ENCODE measurements at regions not wholly inside any gene's neighbourhood (a gene's known extent, or its start where the extent isn't known, plus 50 kb on each side); places are given as distances from the start of the nearest gene placed in this dataset.

GRCh38 chr3:159934216-159934615 is 54.4 kb upstream of the IL12A start:
- Mint-ChIP-seq H3K9me3 (peaks cover 6 to 12% of the 10 kb centered on the region in 2 donors), H3K36me3 (peaks cover 11% of the 10 kb centered on the region), H3K27me3 (ENCODE audit: low read depth in 2 of 2) (no peaks in the 10 kb centered on the region), H3K4me3 (no peak overlapping the region), H3K27ac (no peak overlapping the region), H3K4me1 (no peaks in the 10 kb centered on the region)
- intact Hi-C loops (cut with micrococcal nuclease): no loop called here
- no peaks in the 10 kb centered on the region for H3K27me3 ChIP-seq (ENCODE audit: control insufficient read depth, insufficient read depth, low read length)
- no peak overlapping the region for H3K27ac ChIP-seq (ENCODE audit: low read length)
- H3K4me3 ChIP-seq (ENCODE audit: low read length): no peak overlapping the region
- DNase-seq (no peak), ATAC-seq (no peak)
- TF ChIP-seq CTCF (IDR thresholded peaks at IDR 0.05): no peak
- H3K4me1 ChIP-seq (ENCODE audit: control insufficient read depth, insufficient read depth, low read length): no peaks in the 10 kb centered on the region
- no peaks in the 10 kb centered on the region for H3K36me3 ChIP-seq (ENCODE audit: control insufficient read depth, insufficient read depth, low read length)
- H3K9me3 ChIP-seq (ENCODE audit: control insufficient read depth, insufficient read depth, low read length): peaks cover 18% of the 10 kb centered on the region

- Mint-ChIP-seq H3K9me3 (peaks cover 6 to 12% of the 10 kb centered on the region in 2 donors), H3K27ac (no peak overlapping the region), H3K4me1 (no peaks in the 10 kb centered on the region), H3K27me3 (ENCODE audit: low read depth in 2 of 2) (peaks cover 0 to 1% of the 10 kb centered on the region in 2 donors), H3K36me3 (peaks cover 11% of the 10 kb centered on the region), H3K4me3 (no peak overlapping the region)
- no peak overlapping the region for H3K4me3 ChIP-seq (ENCODE audit: low read length)
- peaks cover 18% of the 10 kb centered on the region for H3K9me3 ChIP-seq (ENCODE audit: control insufficient read depth, insufficient read depth, low read length)
- H3K36me3 ChIP-seq (ENCODE audit: control insufficient read depth, insufficient read depth, low read length): no peaks in the 10 kb centered on the region
- no peak overlapping the region for H3K27ac ChIP-seq (ENCODE audit: low read length)
- no peak for TF ChIP-seq CTCF (IDR thresholded peaks at IDR 0.05)
- DNase-seq: no peak
- no peak for ATAC-seq
- intact Hi-C loops (cut with micrococcal nuclease): no loop called here
- H3K27me3 ChIP-seq (ENCODE audit: control insufficient read depth, insufficient read depth, low read length): no peaks in the 10 kb centered on the region
- no peaks in the 10 kb centered on the region for H3K4me1 ChIP-seq (ENCODE audit: control insufficient read depth, insufficient read depth, low read length)
Measured at GRCh38 chr3:159936541-159936940, 52.1 kb upstream of the IL12A start.

- H3K4me3 Mint-ChIP-seq: no peak overlapping the region
- Histone ChIP-seq H3K4me3 (ENCODE audit: low read length) (no peak overlapping the region), H3K27ac (ENCODE audit: low read length) (no peak overlapping the region), H3K36me3 (ENCODE audit: control insufficient read depth, insufficient read depth, low read length) (no peaks in the 10 kb centered on the region), H3K9me3 (ENCODE audit: control insufficient read depth, insufficient read depth, low read length) (peaks cover 18% of the 10 kb centered on the region), H3K4me1 (ENCODE audit: control insufficient read depth, insufficient read depth, low read length) (no peaks in the 10 kb centered on the region), H3K27me3 (ENCODE audit: control insufficient read depth, insufficient read depth, low read length) (no peaks in the 10 kb centered on the region)
- peaks cover 11% of the 10 kb centered on the region for H3K36me3 Mint-ChIP-seq
- H3K9me3 Mint-ChIP-seq: peaks cover 6 to 12% of the 10 kb centered on the region in 2 donors
- no peak for TF ChIP-seq CTCF (IDR thresholded peaks at IDR 0.05)
- no peak overlapping the region for H3K27ac Mint-ChIP-seq
- no peak for ATAC-seq
- no peaks in the 10 kb centered on the region for H3K4me1 Mint-ChIP-seq
- WGBS (ENCODE audit: insufficient coverage): 88% methylated on average over 2 of the region's 4 CpGs
- no peak for DNase-seq
- H3K27me3 Mint-ChIP-seq (ENCODE audit: low read depth in 2 of 2): peaks cover 0 to 7% of the 10 kb centered on the region in 2 donors
- intact Hi-C loops (cut with micrococcal nuclease): no loop called here
Measured at GRCh38 chr3:159937561-159938166, 51.0 kb upstream of the IL12A start.

GRCh38 chr3:159938714-159939113 is 49.9 kb upstream of the IL12A start:
- Histone ChIP-seq H3K27ac (ENCODE audit: low read length) (no peak overlapping the region), H3K9me3 (ENCODE audit: control insufficient read depth, insufficient read depth, low read length) (peaks cover 14% of the 10 kb centered on the region), H3K4me1 (ENCODE audit: control insufficient read depth, insufficient read depth, low read length) (no peaks in the 10 kb centered on the region), H3K27me3 (ENCODE audit: control insufficient read depth, insufficient read depth, low read length) (no peaks in the 10 kb centered on the region), H3K4me3 (ENCODE audit: low read length) (no peak overlapping the region), H3K36me3 (ENCODE audit: control insufficient read depth, insufficient read depth, low read length) (no peaks in the 10 kb centered on the region)
- no peak for TF ChIP-seq CTCF (IDR thresholded peaks at IDR 0.05)
- Mint-ChIP-seq H3K27ac (no peak overlapping the region), H3K4me3 (no peak overlapping the region), H3K27me3 (ENCODE audit: low read depth in 2 of 2) (peaks cover 2 to 17% of the 10 kb centered on the region in 2 donors), H3K9me3 (peaks cover 6 to 9% of the 10 kb centered on the region in 2 donors), H3K4me1 (no peaks in the 10 kb centered on the region), H3K36me3 (peaks cover 11% of the 10 kb centered on the region)
- no peak for DNase-seq
- ATAC-seq: no peak
- intact Hi-C loops (cut with micrococcal nuclease): no loop called here
- 90% methylated on average over 2 of the region's 2 CpGs for WGBS (ENCODE audit: insufficient coverage)

Measured in natural killer cell (primary cell).